22Rv1 (cell line): ENCODE measurements at regions not wholly inside any gene's neighbourhood (a gene's known extent, or its start where the extent isn't known, plus 50 kb on each side); places are given as distances from the start of the nearest gene placed in this dataset.

Source experiments
- ZFX ChIP-seq: fragments of 450-650 bp; IDR thresholded peaks from 2 replicates; pipeline ENCODE4 v1.6.1; 2017; ENCODE audit warnings: antibody characterized with exemption, borderline replicate concordance
- TF ChIP-seq, protein P1 (sequence below): fragments of 450-650 bp; IDR thresholded peaks from 2 replicates; pipeline ENCODE4 v1.5.1; 2017; ENCODE audit warnings: mild to moderate bottlenecking

DNA sequence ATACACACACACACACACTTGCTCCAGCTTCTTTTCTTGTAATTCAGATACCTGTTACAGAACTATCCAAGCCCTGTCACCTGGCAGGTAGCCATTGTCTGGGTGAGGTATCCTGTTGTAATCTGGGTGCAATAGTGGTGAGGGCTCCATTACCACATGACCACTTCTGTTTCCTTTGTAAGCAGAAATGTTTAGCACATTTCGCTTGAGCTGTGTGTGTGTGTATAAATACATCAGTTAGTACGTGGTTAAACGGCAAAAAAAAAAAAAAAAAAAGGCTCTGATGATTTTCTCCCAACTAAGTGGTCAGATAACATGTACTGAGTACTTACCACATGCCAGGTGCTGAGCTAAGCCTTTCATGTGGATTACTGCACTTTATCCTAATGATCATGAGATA, 129.3 kb upstream of the SSTR1 start:
- TF ChIP-seq, protein P1, sequence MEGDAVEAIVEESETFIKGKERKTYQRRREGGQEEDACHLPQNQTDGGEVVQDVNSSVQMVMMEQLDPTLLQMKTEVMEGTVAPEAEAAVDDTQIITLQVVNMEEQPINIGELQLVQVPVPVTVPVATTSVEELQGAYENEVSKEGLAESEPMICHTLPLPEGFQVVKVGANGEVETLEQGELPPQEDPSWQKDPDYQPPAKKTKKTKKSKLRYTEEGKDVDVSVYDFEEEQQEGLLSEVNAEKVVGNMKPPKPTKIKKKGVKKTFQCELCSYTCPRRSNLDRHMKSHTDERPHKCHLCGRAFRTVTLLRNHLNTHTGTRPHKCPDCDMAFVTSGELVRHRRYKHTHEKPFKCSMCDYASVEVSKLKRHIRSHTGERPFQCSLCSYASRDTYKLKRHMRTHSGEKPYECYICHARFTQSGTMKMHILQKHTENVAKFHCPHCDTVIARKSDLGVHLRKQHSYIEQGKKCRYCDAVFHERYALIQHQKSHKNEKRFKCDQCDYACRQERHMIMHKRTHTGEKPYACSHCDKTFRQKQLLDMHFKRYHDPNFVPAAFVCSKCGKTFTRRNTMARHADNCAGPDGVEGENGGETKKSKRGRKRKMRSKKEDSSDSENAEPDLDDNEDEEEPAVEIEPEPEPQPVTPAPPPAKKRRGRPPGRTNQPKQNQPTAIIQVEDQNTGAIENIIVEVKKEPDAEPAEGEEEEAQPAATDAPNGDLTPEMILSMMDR: no peak
- TF ChIP-seq ZFX: no peak
